GM20000 (cell line): ENCODE measurements at regions not wholly inside any gene's neighbourhood (a gene's known extent, or its start where the extent isn't known, plus 50 kb on each side); places are given as distances from the start of the nearest gene placed in this dataset.

Experiments used
- DNase-seq: peaks from one replicate; pipeline ENCODE4 v3.0.0; 2012; ENCODE audit warnings: low spot score
- TF ChIP-seq, protein P1 (sequence below): IDR thresholded peaks from 2 replicates; pipeline ENCODE4 v1.5.1; 2012; ENCODE audit warnings: mild to moderate bottlenecking, control low read depth; ENCODE audit errors: extremely low read depth, missing control alignments

DNA sequence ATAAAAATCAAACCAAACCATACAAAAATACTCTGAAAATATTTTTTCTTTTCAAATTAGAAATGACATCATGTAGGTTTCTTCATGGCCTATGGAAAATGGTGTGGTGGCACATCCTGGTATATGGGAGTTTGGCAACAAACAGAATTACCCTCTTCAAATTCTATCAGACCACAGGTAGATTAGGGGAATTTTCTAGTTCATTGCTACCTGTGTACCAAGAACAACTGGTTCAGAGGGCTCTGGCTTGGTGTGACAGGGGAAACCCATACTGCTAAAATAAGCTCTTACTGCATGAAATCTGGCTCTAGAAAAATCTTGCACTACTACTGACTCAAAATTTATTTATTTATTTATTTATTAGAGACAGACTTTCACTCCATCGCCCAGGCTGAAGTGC, 63.4 kb upstream of the PELI1 start:
- TF ChIP-seq, protein P1, sequence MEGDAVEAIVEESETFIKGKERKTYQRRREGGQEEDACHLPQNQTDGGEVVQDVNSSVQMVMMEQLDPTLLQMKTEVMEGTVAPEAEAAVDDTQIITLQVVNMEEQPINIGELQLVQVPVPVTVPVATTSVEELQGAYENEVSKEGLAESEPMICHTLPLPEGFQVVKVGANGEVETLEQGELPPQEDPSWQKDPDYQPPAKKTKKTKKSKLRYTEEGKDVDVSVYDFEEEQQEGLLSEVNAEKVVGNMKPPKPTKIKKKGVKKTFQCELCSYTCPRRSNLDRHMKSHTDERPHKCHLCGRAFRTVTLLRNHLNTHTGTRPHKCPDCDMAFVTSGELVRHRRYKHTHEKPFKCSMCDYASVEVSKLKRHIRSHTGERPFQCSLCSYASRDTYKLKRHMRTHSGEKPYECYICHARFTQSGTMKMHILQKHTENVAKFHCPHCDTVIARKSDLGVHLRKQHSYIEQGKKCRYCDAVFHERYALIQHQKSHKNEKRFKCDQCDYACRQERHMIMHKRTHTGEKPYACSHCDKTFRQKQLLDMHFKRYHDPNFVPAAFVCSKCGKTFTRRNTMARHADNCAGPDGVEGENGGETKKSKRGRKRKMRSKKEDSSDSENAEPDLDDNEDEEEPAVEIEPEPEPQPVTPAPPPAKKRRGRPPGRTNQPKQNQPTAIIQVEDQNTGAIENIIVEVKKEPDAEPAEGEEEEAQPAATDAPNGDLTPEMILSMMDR: no peak
- DNase-seq: no peak

DNA sequence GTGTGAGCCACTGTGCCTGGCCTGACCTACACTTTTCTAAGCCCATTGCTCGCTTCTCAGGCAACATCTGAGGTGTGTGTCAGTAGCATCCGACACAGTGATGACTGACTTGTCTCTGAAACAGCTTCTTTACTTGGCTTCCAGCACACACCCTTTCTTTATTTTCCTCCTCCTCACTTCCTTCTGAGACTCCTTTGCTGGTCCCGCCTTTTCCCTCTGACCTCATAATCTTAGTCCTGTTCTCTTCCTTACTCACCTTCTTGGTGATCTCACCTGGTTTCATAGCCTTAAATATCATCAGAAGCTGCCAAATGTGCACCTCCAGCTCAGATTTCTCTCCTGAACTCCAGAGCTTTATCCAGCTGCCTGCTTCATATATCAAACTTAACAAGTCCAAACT, 66.6 kb upstream of the PELI1 start:
- TF ChIP-seq, protein P1: no peak
- DNase-seq: no peak

GRCh38 chr2:64211276-64211921, 67.2 kb upstream of the PELI1 start:
- no peak for DNase-seq
- TF ChIP-seq, protein P1: no peak

- no peak for DNase-seq
- TF ChIP-seq, protein P1: no peak
Measured at GRCh38 chr2:64212346-64212745, 68.1 kb upstream of the PELI1 start.

- no peak for DNase-seq
- TF ChIP-seq, protein P1: no peak
Measured at GRCh38 chr2:64212801-64213321, 68.6 kb upstream of the PELI1 start.

DNA sequence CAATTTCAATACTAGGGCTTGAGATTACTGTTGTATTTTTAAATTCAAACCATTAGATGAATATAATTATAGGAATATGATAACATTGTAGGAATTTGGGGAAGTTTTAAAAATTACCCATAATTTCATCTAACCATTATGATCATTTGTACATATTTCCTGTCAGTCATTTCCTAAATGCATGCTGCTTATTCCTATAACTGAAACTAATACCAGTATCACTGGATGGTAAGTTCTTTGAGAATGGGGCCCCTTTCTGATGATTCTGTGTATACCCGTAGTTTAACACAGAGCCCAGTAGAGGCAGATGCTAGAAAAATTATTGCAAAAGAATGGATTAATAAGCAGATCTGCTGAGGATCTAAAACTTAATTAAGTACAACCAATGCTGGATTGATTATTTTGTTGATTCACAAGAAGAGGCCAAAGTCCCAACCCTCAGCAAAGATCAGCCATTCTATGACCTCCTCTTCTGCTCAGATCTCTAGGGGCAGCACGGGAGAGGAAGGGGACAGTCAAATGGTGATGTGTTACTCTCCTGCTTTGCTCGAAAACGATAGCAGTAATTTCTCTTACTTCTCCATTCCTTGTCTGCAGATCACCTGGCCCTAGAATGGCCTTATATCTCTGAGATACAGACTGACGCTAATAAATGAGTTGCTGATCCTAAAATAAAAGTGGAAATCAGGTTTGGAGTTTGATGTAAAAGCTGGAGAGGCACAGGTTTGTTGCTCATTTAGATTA, 69.5 kb upstream of the PELI1 start:
- TF ChIP-seq, protein P1: no peak
- no peak for DNase-seq
